ENCODE measurements at regions not wholly inside any gene's neighbourhood (a gene's known extent, or its start where the extent isn't known, plus 50 kb on each side); places are given as distances from the start of the nearest gene placed in this dataset.

- Histone ChIP-seq H3K36me3 (ENCODE audit: control insufficient read depth in 3 of 3, insufficient read depth in 2 of 3, low read depth in 1 of 3, low read length in 3 of 3) (no peaks in the 10 kb centered on the region), H3K4me1 (ENCODE audit: control insufficient read depth in 3 of 3, insufficient read depth in 2 of 3, low read depth in 1 of 3, low read length in 2 of 3) (no peaks in the 10 kb centered on the region), H3K27ac (ENCODE audit: low read depth in 1 of 3, low read length in 2 of 3) (no peak overlapping the region), H3K9me3 (ENCODE audit: control insufficient read depth in 2 of 2, insufficient read depth in 1 of 2, low read depth in 1 of 2, low read length in 1 of 2) (peaks cover 0 to 3% of the 10 kb centered on the region in 2 donors), H3K4me3 (ENCODE audit: low read depth in 1 of 3, low read length in 3 of 3) (no peak overlapping the region), H3K27me3 (ENCODE audit: control insufficient read depth in 3 of 3, insufficient read depth in 3 of 3, low read length in 3 of 3) (no peaks in the 10 kb centered on the region)
- DNase-seq (no peak), FAIRE-seq (no peak)
- 92 to 94% (median 94%) methylated on average over 3 of the region's 3 CpGs for WGBS, 3 donors
Observed at GRCh38 chr3:135878501-135878900, 87.0 kb upstream of the PPP2R3A start.

GRCh38 chr3:135885885-135886284, 79.6 kb upstream of the PPP2R3A start:
- WGBS, 3 donors: 24 to 74% (median 43%) methylated on average over 1 of the region's 1 CpG
- H3K4me3 ChIP-seq (ENCODE audit: low read depth in 1 of 3, low read length in 3 of 3): no peak overlapping the region
- FAIRE-seq: no peak

GRCh38 chr3:135887220-135887619, 78.3 kb upstream of the PPP2R3A start:
- FAIRE-seq: no peak
- Histone ChIP-seq H3K27ac (ENCODE audit: low read depth in 1 of 3, low read length in 2 of 3) (no peak overlapping the region), H3K36me3 (ENCODE audit: control insufficient read depth in 3 of 3, insufficient read depth in 2 of 3, low read depth in 1 of 3, low read length in 3 of 3) (no peaks in the 10 kb centered on the region), H3K27me3 (ENCODE audit: control insufficient read depth in 3 of 3, insufficient read depth in 3 of 3, low read length in 3 of 3) (peaks cover 0 to 2% (median 1%) of the 10 kb centered on the region in 3 donors), H3K9me3 (ENCODE audit: control insufficient read depth in 2 of 2, insufficient read depth in 1 of 2, low read depth in 1 of 2, low read length in 1 of 2) (no peaks in the 10 kb centered on the region), H3K4me3 (ENCODE audit: low read depth in 1 of 3, low read length in 3 of 3) (no peak overlapping the region), H3K4me1 (ENCODE audit: control insufficient read depth in 3 of 3, insufficient read depth in 2 of 3, low read depth in 1 of 3, low read length in 2 of 3) (no peaks in the 10 kb centered on the region)
- DNase-seq: no peak
- 59 to 65% (median 60%) methylated on average over 2 of the region's 2 CpGs for WGBS, 3 donors

More at GRCh38 chr3:135885885-135886284, 79.6 kb upstream of the PPP2R3A start:
- no peaks in the 10 kb centered on the region for H3K4me1 ChIP-seq (ENCODE audit: control insufficient read depth in 3 of 3, insufficient read depth in 2 of 3, low read depth in 1 of 3, low read length in 2 of 3)
- H3K9me3 ChIP-seq (ENCODE audit: control insufficient read depth in 2 of 2, insufficient read depth in 1 of 2, low read depth in 1 of 2, low read length in 1 of 2): no peaks in the 10 kb centered on the region
- no peaks in the 10 kb centered on the region for H3K36me3 ChIP-seq (ENCODE audit: control insufficient read depth in 3 of 3, insufficient read depth in 2 of 3, low read depth in 1 of 3, low read length in 3 of 3)
- H3K27me3 ChIP-seq (ENCODE audit: control insufficient read depth in 3 of 3, insufficient read depth in 3 of 3, low read length in 3 of 3): peaks cover 0 to 2% (median 0%) of the 10 kb centered on the region in 3 donors
- no peak for DNase-seq
- H3K27ac ChIP-seq (ENCODE audit: low read depth in 1 of 3, low read length in 2 of 3): no peak overlapping the region

- Histone ChIP-seq H3K27me3 (ENCODE audit: control insufficient read depth in 3 of 3, insufficient read depth in 3 of 3, low read length in 3 of 3) (peaks cover 0 to 2% (median 1%) of the 10 kb centered on the region in 3 donors), H3K9me3 (ENCODE audit: control insufficient read depth in 2 of 2, insufficient read depth in 1 of 2, low read depth in 1 of 2, low read length in 1 of 2) (no peaks in the 10 kb centered on the region), H3K27ac (ENCODE audit: low read depth in 1 of 3, low read length in 2 of 3) (no peak overlapping the region), H3K4me1 (ENCODE audit: control insufficient read depth in 3 of 3, insufficient read depth in 2 of 3, low read depth in 1 of 3, low read length in 2 of 3) (no peaks in the 10 kb centered on the region), H3K4me3 (ENCODE audit: low read depth in 1 of 3, low read length in 3 of 3) (no peak overlapping the region), H3K36me3 (ENCODE audit: control insufficient read depth in 3 of 3, insufficient read depth in 2 of 3, low read depth in 1 of 3, low read length in 3 of 3) (no peaks in the 10 kb centered on the region)
- no peak for DNase-seq
- WGBS, 3 donors: 29 to 40% (median 33%) methylated on average over 2 of the region's 2 CpGs
- FAIRE-seq: no peak
Observed at GRCh38 chr3:135889443-135889842, 76.1 kb upstream of the PPP2R3A start.

- 77 to 81% (median 79%) methylated on average over 4 of the region's 4 CpGs for WGBS, 3 donors
- FAIRE-seq (no peak), DNase-seq (no peak)
- Histone ChIP-seq H3K27ac (ENCODE audit: low read depth in 1 of 3, low read length in 2 of 3) (no peak overlapping the region), H3K27me3 (ENCODE audit: control insufficient read depth in 3 of 3, insufficient read depth in 3 of 3, low read length in 3 of 3) (peaks cover 0 to 2% (median 1%) of the 10 kb centered on the region in 3 donors), H3K4me1 (ENCODE audit: control insufficient read depth in 3 of 3, insufficient read depth in 2 of 3, low read depth in 1 of 3, low read length in 2 of 3) (no peaks in the 10 kb centered on the region), H3K9me3 (ENCODE audit: control insufficient read depth in 2 of 2, insufficient read depth in 1 of 2, low read depth in 1 of 2, low read length in 1 of 2) (no peaks in the 10 kb centered on the region), H3K36me3 (ENCODE audit: control insufficient read depth in 3 of 3, insufficient read depth in 2 of 3, low read depth in 1 of 3, low read length in 3 of 3) (no peaks in the 10 kb centered on the region), H3K4me3 (ENCODE audit: low read depth in 1 of 3, low read length in 3 of 3) (no peak overlapping the region)
Observed at GRCh38 chr3:135891121-135891520, 74.4 kb upstream of the PPP2R3A start.

GRCh38 chr3:135895106-135895733, 70.3 kb upstream of the PPP2R3A start:
- 23 to 28% (median 24%) methylated on average over 3 of the region's 3 CpGs for WGBS, 3 donors
- no peak overlapping the region for H3K27ac ChIP-seq (ENCODE audit: low read depth in 1 of 3, low read length in 2 of 3)
- H3K36me3 ChIP-seq (ENCODE audit: control insufficient read depth in 3 of 3, insufficient read depth in 2 of 3, low read depth in 1 of 3, low read length in 3 of 3): no peaks in the 10 kb centered on the region
- FAIRE-seq: no peak
- H3K9me3 ChIP-seq (ENCODE audit: control insufficient read depth in 2 of 2, insufficient read depth in 1 of 2, low read depth in 1 of 2, low read length in 1 of 2): no peaks in the 10 kb centered on the region
- H3K27me3 ChIP-seq (ENCODE audit: control insufficient read depth in 3 of 3, insufficient read depth in 3 of 3, low read length in 3 of 3): peaks cover 0 to 1% (median 0%) of the 10 kb centered on the region in 3 donors
- DNase-seq: peak; percentile 71
- H3K4me3 ChIP-seq (ENCODE audit: low read depth in 1 of 3, low read length in 3 of 3): no peak overlapping the region
- H3K4me1 ChIP-seq (ENCODE audit: control insufficient read depth in 3 of 3, insufficient read depth in 2 of 3, low read depth in 1 of 3, low read length in 2 of 3): no peaks in the 10 kb centered on the region

GRCh38 chr3:135895734-135896121, 69.8 kb upstream of the PPP2R3A start:
- H3K27ac ChIP-seq (ENCODE audit: low read depth in 1 of 3, low read length in 2 of 3): no peak overlapping the region
- no peak for FAIRE-seq
- no peaks in the 10 kb centered on the region for H3K9me3 ChIP-seq (ENCODE audit: control insufficient read depth in 2 of 2, insufficient read depth in 1 of 2, low read depth in 1 of 2, low read length in 1 of 2)
- 83 to 93% (median 92%) methylated on average over 3 of the region's 3 CpGs for WGBS, 3 donors
- peaks cover 0 to 1% (median 0%) of the 10 kb centered on the region in 3 donors for H3K27me3 ChIP-seq (ENCODE audit: control insufficient read depth in 3 of 3, insufficient read depth in 3 of 3, low read length in 3 of 3)
- H3K4me1 ChIP-seq (ENCODE audit: control insufficient read depth in 3 of 3, insufficient read depth in 2 of 3, low read depth in 1 of 3, low read length in 2 of 3): no peaks in the 10 kb centered on the region
- H3K4me3 ChIP-seq (ENCODE audit: low read depth in 1 of 3, low read length in 3 of 3): no peak overlapping the region
- no peak for DNase-seq
- H3K36me3 ChIP-seq (ENCODE audit: control insufficient read depth in 3 of 3, insufficient read depth in 2 of 3, low read depth in 1 of 3, low read length in 3 of 3): no peaks in the 10 kb centered on the region

GRCh38 chr3:135896613-135897012, 68.9 kb upstream of the PPP2R3A start:
- no peaks in the 10 kb centered on the region for H3K9me3 ChIP-seq (ENCODE audit: control insufficient read depth in 2 of 2, insufficient read depth in 1 of 2, low read depth in 1 of 2, low read length in 1 of 2)
- H3K4me3 ChIP-seq (ENCODE audit: low read depth in 1 of 3, low read length in 3 of 3): no peak overlapping the region
- DNase-seq (no peak), FAIRE-seq (no peak)
- H3K27me3 ChIP-seq (ENCODE audit: control insufficient read depth in 3 of 3, insufficient read depth in 3 of 3, low read length in 3 of 3): no peaks in the 10 kb centered on the region
- no peak overlapping the region for H3K27ac ChIP-seq (ENCODE audit: low read depth in 1 of 3, low read length in 2 of 3)
- H3K36me3 ChIP-seq (ENCODE audit: control insufficient read depth in 3 of 3, insufficient read depth in 2 of 3, low read depth in 1 of 3, low read length in 3 of 3): no peaks in the 10 kb centered on the region
- WGBS, 3 donors: 85 to 89% (median 88%) methylated on average over 2 of the region's 2 CpGs
- no peaks in the 10 kb centered on the region for H3K4me1 ChIP-seq (ENCODE audit: control insufficient read depth in 3 of 3, insufficient read depth in 2 of 3, low read depth in 1 of 3, low read length in 2 of 3)

- H3K36me3 ChIP-seq (ENCODE audit: control insufficient read depth in 3 of 3, insufficient read depth in 2 of 3, low read depth in 1 of 3, low read length in 3 of 3): no peaks in the 10 kb centered on the region
- no peak overlapping the region for H3K27ac ChIP-seq (ENCODE audit: low read depth in 1 of 3, low read length in 2 of 3)
- 69 to 96% (median 92%) methylated on average over 1 of the region's 1 CpG for WGBS, 3 donors
- no peak for FAIRE-seq
- DNase-seq: no peak
- H3K4me3 ChIP-seq (ENCODE audit: low read depth in 1 of 3, low read length in 3 of 3): no peak overlapping the region
- no peaks in the 10 kb centered on the region for H3K9me3 ChIP-seq (ENCODE audit: control insufficient read depth in 2 of 2, insufficient read depth in 1 of 2, low read depth in 1 of 2, low read length in 1 of 2)
- no peaks in the 10 kb centered on the region for H3K4me1 ChIP-seq (ENCODE audit: control insufficient read depth in 3 of 3, insufficient read depth in 2 of 3, low read depth in 1 of 3, low read length in 2 of 3)
- H3K27me3 ChIP-seq (ENCODE audit: control insufficient read depth in 3 of 3, insufficient read depth in 3 of 3, low read length in 3 of 3): no peaks in the 10 kb centered on the region
Observed at GRCh38 chr3:135897715-135898114, 67.8 kb upstream of the PPP2R3A start.

Data from small intestine (tissue), 7 donors.